Parathyroid adenoma (tissue), 2 donors: ENCODE measurements at regions not wholly inside any gene's neighbourhood (a gene's known extent, or its start where the extent isn't known, plus 50 kb on each side); places are given as distances from the start of the nearest gene placed in this dataset.

ENCODE experiments used
- H2AFZ ChIP-seq: fragments of 300-600 bp; sonication (generic); one replicate; pipeline ENCODE4 v1.7.0; 2017; ENCODE audit warnings: antibody characterized with exemption, mild to moderate bottlenecking
- H3K27ac ChIP-seq: fragments of 300-600 bp; sonication (generic); one replicate; pipeline ENCODE4 v1.7.0; 2017
- H3K27me3 ChIP-seq: fragments of 300-600 bp; sonication (generic); one replicate; pipeline ENCODE4 v1.7.0; 2017; ENCODE audit warnings: low read length; ENCODE audit not compliant: control insufficient read depth, insufficient read depth
- H3K36me3 ChIP-seq: fragments of 300-600 bp; sonication (generic); one replicate; pipeline ENCODE4 v1.7.0; 2017; ENCODE audit warnings: low read length; ENCODE audit not compliant: control insufficient read depth, insufficient read depth
- H3K4me1 ChIP-seq: fragments of 300-600 bp; sonication (generic); one replicate; pipeline ENCODE4 v1.7.0; 2017; ENCODE audit warnings: control low read depth
- H3K4me2 ChIP-seq: fragments of 300-600 bp; sonication (generic); one replicate; pipeline ENCODE4 v1.7.0; 2017; ENCODE audit warnings: low read length
- H3K4me3 ChIP-seq: fragments of 300-600 bp; sonication (generic); one replicate; pipeline ENCODE4 v1.7.0; 2017; ENCODE audit warnings: low read depth, low read length
- H3K79me2 ChIP-seq: fragments of 300-600 bp; sonication (generic); one replicate; pipeline ENCODE4 v1.7.0; 2017; ENCODE audit warnings: control low read depth
- H3K9ac ChIP-seq: fragments of 300-600 bp; sonication (generic); one replicate; pipeline ENCODE4 v1.7.0; 2017; ENCODE audit warnings: mild to moderate bottlenecking
- H3K9me3 ChIP-seq: fragments of 300-600 bp; sonication (generic); one replicate; pipeline ENCODE4 v1.7.0; 2017; ENCODE audit warnings: low read length; ENCODE audit not compliant: control insufficient read depth
- CTCF ChIP-seq: fragments of 300-600 bp; sonication (generic); IDR thresholded peaks from one replicate; pipeline ENCODE4 v1.7.0; 2017; ENCODE audit warnings: antibody characterized with exemption, mild to moderate bottlenecking
- donor health status: primary hyperparathyroidism.

DNA sequence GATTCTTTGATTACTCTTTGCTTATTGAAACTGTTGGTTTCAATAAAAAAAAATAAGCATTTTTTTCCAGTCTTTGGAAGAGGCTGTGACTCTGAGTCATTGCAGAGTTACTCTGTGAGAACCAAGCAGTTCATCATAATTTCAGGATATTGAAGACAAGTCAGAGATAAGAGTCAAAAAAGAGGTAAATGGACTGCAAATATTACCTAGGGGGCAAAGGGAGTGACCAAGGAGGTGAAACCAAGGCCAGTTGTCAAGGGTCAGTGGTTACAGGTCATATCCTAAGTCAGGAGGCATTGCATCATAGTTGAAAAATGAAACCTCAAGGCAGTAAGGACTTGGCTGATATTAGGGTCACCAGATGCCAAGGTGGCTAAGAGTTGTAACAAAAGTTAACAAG is 597.1 kb upstream of the USP24 start:
- H3K4me1 ChIP-seq = peaks cover 24% of the 10 kb centered on the region
- no peak overlapping the region for H3K4me3 ChIP-seq

GRCh38 chr1:55808263-55808662 is 593.1 kb upstream of the USP24 start:
- Histone ChIP-seq H3K4me3 (no peak overlapping the region), H3K27me3 (no peaks in the 10 kb centered on the region)

More for the DNA sequence above, 597.1 kb upstream of the USP24 start:
- H2AFZ ChIP-seq = no peak overlapping the region
- no peaks in the 10 kb centered on the region for H3K27me3 ChIP-seq
- H3K9me3 ChIP-seq = no peaks in the 10 kb centered on the region
- no peak overlapping the region for H3K4me2 ChIP-seq
- TF ChIP-seq CTCF = no peak
- H3K36me3 ChIP-seq = no peaks in the 10 kb centered on the region
- no peaks in the 10 kb centered on the region for H3K79me2 ChIP-seq
- no peak overlapping the region for H3K27ac ChIP-seq
- H3K9ac ChIP-seq = no peak overlapping the region

GRCh38 chr1:55803429-55803828 is 588.3 kb upstream of the USP24 start:
- Histone ChIP-seq H2AFZ (no peak overlapping the region), H3K4me2 (no peak overlapping the region), H3K9me3 (no peaks in the 10 kb centered on the region), H3K9ac (no peak overlapping the region), H3K36me3 (no peaks in the 10 kb centered on the region), H3K27me3 (no peaks in the 10 kb centered on the region), H3K4me1 (peaks cover 10% of the 10 kb centered on the region), H3K4me3 (no peak overlapping the region), H3K27ac (no peak overlapping the region), H3K79me2 (no peaks in the 10 kb centered on the region)
- TF ChIP-seq CTCF = no peak

More at GRCh38 chr1:55808263-55808662, 593.1 kb upstream of the USP24 start:
- H3K36me3 ChIP-seq = no peaks in the 10 kb centered on the region
- no peaks in the 10 kb centered on the region for H3K79me2 ChIP-seq
- peaks cover 10% of the 10 kb centered on the region for H3K4me1 ChIP-seq
- no peak for TF ChIP-seq CTCF
- H2AFZ ChIP-seq = no peak overlapping the region
- no peak overlapping the region for H3K27ac ChIP-seq
- no peak overlapping the region for H3K4me2 ChIP-seq
- H3K9me3 ChIP-seq = no peaks in the 10 kb centered on the region
- H3K9ac ChIP-seq = no peak overlapping the region

DNA sequence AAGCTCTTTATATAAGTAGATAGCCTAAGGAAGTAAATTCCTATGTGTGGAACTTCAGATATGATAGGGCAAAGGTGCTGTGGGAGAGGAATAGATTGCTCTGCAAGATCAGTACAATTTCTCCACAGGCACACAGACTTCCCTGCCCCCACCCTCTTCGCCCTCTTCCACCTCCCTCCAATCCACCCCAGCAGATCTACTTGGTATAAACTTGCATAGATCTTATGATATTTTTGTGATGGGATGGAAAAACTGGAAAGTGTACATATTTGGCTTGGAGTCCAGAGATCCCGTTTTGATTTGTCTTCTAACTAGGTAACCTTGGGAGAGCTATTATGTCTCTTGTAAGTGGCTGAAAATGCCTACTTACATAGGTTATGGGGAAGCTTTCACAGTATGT is 586.3 kb upstream of the USP24 start:
- no peaks in the 10 kb centered on the region for H3K36me3 ChIP-seq
- no peak overlapping the region for H3K9ac ChIP-seq
- H3K27me3 ChIP-seq = no peaks in the 10 kb centered on the region
- H3K4me3 ChIP-seq = no peak overlapping the region
- TF ChIP-seq CTCF = no peak
- peaks cover 10% of the 10 kb centered on the region for H3K4me1 ChIP-seq
- H3K4me2 ChIP-seq = no peak overlapping the region
- H3K27ac ChIP-seq = no peak overlapping the region
- H2AFZ ChIP-seq = no peak overlapping the region
- no peaks in the 10 kb centered on the region for H3K9me3 ChIP-seq
- H3K79me2 ChIP-seq = no peaks in the 10 kb centered on the region

DNA sequence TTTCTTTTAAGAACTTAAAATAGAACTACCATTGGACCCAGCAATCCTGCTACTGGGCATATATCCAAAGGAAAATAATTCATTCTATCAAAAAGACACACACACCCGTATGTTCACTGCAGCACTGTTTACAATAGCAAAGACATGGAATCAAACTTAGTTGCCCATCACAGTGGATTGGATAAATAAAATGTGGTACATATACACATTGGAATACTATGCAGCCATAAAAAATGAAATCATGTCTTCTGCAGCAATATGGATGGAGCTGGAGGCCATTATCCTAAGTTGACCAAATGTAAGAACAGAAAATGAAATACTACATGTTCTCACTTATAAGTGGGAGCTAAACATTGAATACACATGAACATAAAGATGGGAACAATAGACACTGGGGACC is 585.3 kb upstream of the USP24 start:
- no peak for TF ChIP-seq CTCF
- Histone ChIP-seq H3K9me3 (no peaks in the 10 kb centered on the region), H3K27me3 (no peaks in the 10 kb centered on the region), H3K9ac (no peak overlapping the region), H2AFZ (no peak overlapping the region), H3K4me2 (no peak overlapping the region), H3K36me3 (no peaks in the 10 kb centered on the region), H3K27ac (no peak overlapping the region), H3K79me2 (no peaks in the 10 kb centered on the region), H3K4me3 (no peak overlapping the region), H3K4me1 (peaks cover 10% of the 10 kb centered on the region)
